Sigmoid colon (tissue), 6 donors: ENCODE measurements at regions not wholly inside any gene's neighbourhood (a gene's known extent, or its start where the extent isn't known, plus 50 kb on each side); places are given as distances from the start of the nearest gene placed in this dataset.
"Not testable (repeated sequence)": the region's sequence is repeated elsewhere in the genome, so short reads cannot be mapped to it uniquely, and the experiment has no call there.

Experiments
- DNase-seq: peaks from one replicate; pipeline ENCODE4 v3.0.0-alpha.2; 2019
- H3K27ac ChIP-seq, 4 donors: fragments of 200-600 bp; sonication (generic); one replicate each; pipeline ENCODE4 v1.5.1; 2016 to 2019; ENCODE audit warnings: mild to moderate bottlenecking in 1 of 4
- H3K27me3 ChIP-seq, 3 donors: fragments of 200-600 bp; sonication (generic); one replicate each; pipeline ENCODE4 v1.5.1; 2019; ENCODE audit warnings: mild to moderate bottlenecking in 1 of 3
- H3K36me3 ChIP-seq, 4 donors: fragments of 200-600 bp; sonication (generic); one replicate each; pipeline ENCODE4 v1.5.1; 2016 to 2019
- H3K4me1 ChIP-seq, 4 donors: fragments of 200-600 bp; sonication (generic); one replicate each; pipeline ENCODE4 v1.5.1; 2017 to 2019
- H3K4me3 ChIP-seq, 4 donors: fragments of 200-600 bp; sonication (generic); one replicate each; pipeline ENCODE4 v1.5.1; 2017 to 2019; ENCODE audit warnings: mild to moderate bottlenecking in 2 of 4, moderate library complexity in 1 of 4
- H3K9me3 ChIP-seq, 4 donors: fragments of 200-600 bp in 3 of 4; sonication (generic) in 3 of 4; one replicate each; pipeline versions ENCODE4 v1.5.1 to v1.6.1; 2013 to 2019
- CTCF ChIP-seq, 4 experiments: fragments of 450-650 bp in 3 of 4; fragments of 200-600 bp in 1 of 4; IDR thresholded peaks; one replicate each; pipeline ENCODE4 v1.5.1; 2016 to 2019; ENCODE audit warnings: antibody characterized with exemption in 4 of 4, mild to moderate bottlenecking in 3 of 4, moderate library complexity in 2 of 4
- EP300 ChIP-seq, 4 donors: sonication (generic); formaldehyde crosslinking; IDR thresholded peaks; one replicate each; pipeline ENCODE4 v1.6.1; 2017; ENCODE audit warnings: antibody characterized with exemption in 4 of 4
- POLR2A ChIP-seq, 2 donors: fragments of 450-650 bp; IDR thresholded peaks; one replicate each; pipeline ENCODE4 v1.6.1; 2016; ENCODE audit warnings: antibody characterized with exemption in 2 of 2, mild to moderate bottlenecking in 2 of 2, moderate library complexity in 2 of 2
- POLR2AphosphoS5 ChIP-seq, 4 donors: sonication (generic); formaldehyde crosslinking; IDR thresholded peaks; one replicate each; pipeline ENCODE4 v1.6.1; 2017; ENCODE audit warnings: antibody characterized with exemption in 4 of 4
- WGBS, 2 donors: extraction: QIAGEN DNeasy Blood & Tissue Kit; methylation state at CpG; one replicate each; pipeline ENCODE4 v1.1.7; 2013; 5-methylcytosine and 5-hydroxymethylcytosine counted together
- intact Hi-C: fragments of 100-400 bp; cut with DNase I; formaldehyde crosslinking; loops from one replicate; pipeline ENCODE4 v1.15.1; 2023
- donor health status: healthy with polysubstance abuse.
- donor health status: healthy.

GRCh38 chr10:83765731-83766130, 373.6 kb upstream of the GHITM start:
- Histone ChIP-seq H3K4me1 (no peaks in the 10 kb centered on the region), H3K9me3 (no peaks in the 10 kb centered on the region), H3K36me3 (no peaks in the 10 kb centered on the region), H3K27me3 (no peaks in the 10 kb centered on the region), H3K4me3 (no peak overlapping the region), H3K27ac (no peak overlapping the region)
- intact Hi-C loops, result no loop called here
- WGBS, 2 donors, result 44 to 72% methylated on average over 2 of the region's 2 CpGs
- no peak for TF ChIP-seq POLR2A (IDR thresholded peaks at IDR 0.05)
- TF ChIP-seq POLR2AphosphoS5 (IDR thresholded peaks at IDR 0.05), result no peak
- no peak for TF ChIP-seq EP300 (IDR thresholded peaks at IDR 0.05)
- no peak for TF ChIP-seq CTCF (IDR thresholded peaks at IDR 0.05)
- DNase-seq, result no peak

- intact Hi-C loops, result no loop called here
- 54 to 71% methylated on average over 5 of the region's 5 CpGs for WGBS, 2 donors
Observed at GRCh38 chr10:83769281-83769820, 370.0 kb upstream of the GHITM start.

GRCh38 chr10:83786701-83787100, 352.6 kb upstream of the GHITM start:
- intact Hi-C loops, H3K27me3 ChIP-seq, H3K36me3 ChIP-seq, H3K4me1 ChIP-seq, H3K27ac ChIP-seq, H3K9me3 ChIP-seq, DNase-seq, H3K4me3 ChIP-seq: not testable (repeated sequence)
- WGBS, 2 donors, result 90 to 92% methylated on average over 25 of the region's 25 CpGs

More at GRCh38 chr10:83769281-83769820, 370.0 kb upstream of the GHITM start:
- Histone ChIP-seq H3K4me3 (no peak overlapping the region), H3K27ac (no peak overlapping the region), H3K36me3 (no peaks in the 10 kb centered on the region), H3K9me3 (no peaks in the 10 kb centered on the region), H3K27me3 (no peaks in the 10 kb centered on the region), H3K4me1 (no peaks in the 10 kb centered on the region)
- no peak for DNase-seq
- no peak for TF ChIP-seq CTCF (IDR thresholded peaks at IDR 0.05)
- TF ChIP-seq POLR2AphosphoS5 (IDR thresholded peaks at IDR 0.05), result no peak
- no peak for TF ChIP-seq EP300 (IDR thresholded peaks at IDR 0.05)
- TF ChIP-seq POLR2A (IDR thresholded peaks at IDR 0.05), result no peak

- Histone ChIP-seq H3K36me3 (no peaks in the 10 kb centered on the region), H3K27me3 (no peaks in the 10 kb centered on the region), H3K27ac (no peak overlapping the region), H3K4me3 (no peak overlapping the region), H3K4me1 (no peaks in the 10 kb centered on the region), H3K9me3 (peaks cover 0 to 4% (median 0%) of the 10 kb centered on the region in 4 donors)
- DNase-seq, result no peak
- intact Hi-C loops, result no loop called here
- TF ChIP-seq POLR2A (IDR thresholded peaks at IDR 0.05) (no peak), EP300 (IDR thresholded peaks at IDR 0.05) (no peak), CTCF (IDR thresholded peaks at IDR 0.05) (no peak), POLR2AphosphoS5 (IDR thresholded peaks at IDR 0.05) (no peak)
Observed at GRCh38 chr10:83801983-83802382, 337.3 kb upstream of the GHITM start.

DNA sequence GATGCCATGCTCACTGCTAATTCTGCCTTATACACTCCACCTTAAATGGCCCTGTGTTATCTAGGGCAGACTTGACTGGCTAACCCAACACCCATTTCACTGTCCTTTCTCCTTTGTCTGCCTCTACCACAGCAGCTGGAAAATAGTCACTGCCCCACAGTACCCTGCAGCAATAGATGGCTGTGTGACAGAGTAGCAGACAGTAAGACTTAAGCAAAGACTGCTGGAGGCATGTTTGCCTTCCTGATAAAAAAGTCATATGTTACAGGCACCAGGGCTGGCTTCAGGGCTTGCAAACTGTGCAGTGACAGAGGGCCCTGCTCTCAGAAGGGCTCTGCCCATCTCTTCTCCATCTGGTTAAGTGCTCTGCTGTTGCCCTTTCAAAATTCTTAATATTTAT, 332.6 kb upstream of the GHITM start:
- H3K4me3 ChIP-seq, result no peak overlapping the region
- H3K27ac ChIP-seq, result no peak overlapping the region
- no peaks in the 10 kb centered on the region for H3K9me3 ChIP-seq
- DNase-seq, result no peak
- no peak for TF ChIP-seq POLR2AphosphoS5 (IDR thresholded peaks at IDR 0.05)
- TF ChIP-seq POLR2A (IDR thresholded peaks at IDR 0.05), result no peak
- no peak for TF ChIP-seq CTCF (IDR thresholded peaks at IDR 0.05)
- no peak for TF ChIP-seq EP300 (IDR thresholded peaks at IDR 0.05)
- intact Hi-C loops, result no loop called here
- no peaks in the 10 kb centered on the region for H3K4me1 ChIP-seq
- no peaks in the 10 kb centered on the region for H3K36me3 ChIP-seq
- H3K27me3 ChIP-seq, result peaks cover 0 to 4% (median 0%) of the 10 kb centered on the region in 3 donors
